ENCODE measurements at regions not wholly inside any gene's neighbourhood (a gene's known extent, or its start where the extent isn't known, plus 50 kb on each side); places are given as distances from the start of the nearest gene placed in this dataset.

- TF ChIP-seq ZNF407 (IDR thresholded peaks at IDR 0.05; ENCODE audit: low read depth) (no peak), ARID3A (IDR thresholded peaks at IDR 0.05; ENCODE audit: borderline replicate concordance, low read depth, low read length) (no peak)
Observed at GRCh38 chr3:89847955-89848354, 740.5 kb downstream of the EPHA3 start (continued).
